Naive thymus-derived CD4-positive, alpha-beta T cell (primary cell): ENCODE measurements at regions not wholly inside any gene's neighbourhood (a gene's known extent, or its start where the extent isn't known, plus 50 kb on each side); places are given as distances from the start of the nearest gene placed in this dataset.
A peak's percentile ranks its signal among the peaks of the same experiment; 100 is the strongest.

Source experiments
- ATAC-seq: fragments of 150-1000 bp; cut with Tn5 transposase; 2 replicates; pipeline ENCODE4 v1.10.0; 2021; ENCODE audit warnings: mild to moderate bottlenecking, moderate library complexity
- CTCF ChIA-PET: fragments of 350-600 bp; sonication (Branson Sonifier 250); formaldehyde crosslinking; loops from one replicate; lab custom pipeline; 2021; ENCODE audit warnings: antibody characterized with exemption; lab: Charles Lee
- POLR2A ChIA-PET: fragments of 350-600 bp; sonication (Branson Sonifier 250); formaldehyde crosslinking; loops from one replicate; lab custom pipeline; 2021; ENCODE audit warnings: antibody characterized with exemption, inconsistent platforms; lab: Charles Lee
- DNase-seq, 9 donors: peaks; one replicate each; pipeline versions ENCODE4 v3.0.0 to v3.0.0-alpha.2; 2020 to 2022; ENCODE audit warnings: mixed read lengths in 1 of 9
- H3K27ac ChIP-seq: one replicate; pipeline ENCODE4 v1.7.0; 2013; ENCODE audit warnings: mild to moderate bottlenecking, low read depth, low read length, moderate library complexity
- H3K27me3 ChIP-seq, 2 donors: one replicate each; pipeline ENCODE4 v1.7.0; 2013; ENCODE audit warnings: low read length in 2 of 2, mild to moderate bottlenecking in 2 of 2, moderate library complexity in 2 of 2; ENCODE audit not compliant: control insufficient read depth in 2 of 2, insufficient read depth in 2 of 2
- H3K36me3 ChIP-seq, 3 experiments: 1 replicate in 2 of 3; 2 replicates in 1 of 3; pipeline ENCODE4 v1.7.0; 2013; ENCODE audit warnings: low read length in 3 of 3, mild to moderate bottlenecking in 3 of 3, moderate library complexity in 1 of 3; ENCODE audit not compliant: insufficient read depth in 3 of 3, control insufficient read depth in 2 of 3
- H3K4me1 ChIP-seq, 2 donors: one replicate each; pipeline ENCODE4 v1.7.0; 2013; ENCODE audit warnings: low read length in 2 of 2, mild to moderate bottlenecking in 2 of 2, moderate library complexity in 1 of 2; ENCODE audit not compliant: control insufficient read depth in 2 of 2, insufficient read depth in 2 of 2
- H3K4me3 ChIP-seq: 2 replicates; pipeline ENCODE4 v1.7.0; 2013; ENCODE audit warnings: mild to moderate bottlenecking, low read length
- H3K9me3 ChIP-seq, 3 experiments: 1 replicate in 2 of 3; 2 replicates in 1 of 3; pipeline ENCODE4 v1.7.0; 2013; ENCODE audit warnings: low read length in 3 of 3; ENCODE audit not compliant: control insufficient read depth in 2 of 3
- H3K27ac Mint-ChIP-seq, 9 donors: one replicate each; pipeline ENCODE4 v1.8.0; 2020 to 2022; ENCODE audit warnings: mixed read lengths in 9 of 9, mild to moderate bottlenecking in 8 of 9, moderate library complexity in 5 of 9, inconsistent platforms in 2 of 9
- H3K27me3 Mint-ChIP-seq, 5 donors: one replicate each; pipeline ENCODE4 v1.8.0; 2021 to 2022; ENCODE audit warnings: mixed read lengths in 5 of 5, mild to moderate bottlenecking in 1 of 5
- H3K36me3 Mint-ChIP-seq, 5 donors: one replicate each; pipeline ENCODE4 v1.8.0; 2020 to 2022; ENCODE audit warnings: mixed read lengths in 5 of 5, mild to moderate bottlenecking in 3 of 5, inconsistent platforms in 1 of 5
- H3K4me1 Mint-ChIP-seq, 7 donors: one replicate each; pipeline ENCODE4 v1.8.0; 2020 to 2022; ENCODE audit warnings: mixed read lengths in 7 of 7, mild to moderate bottlenecking in 3 of 7, inconsistent platforms in 1 of 7
- H3K4me3 Mint-ChIP-seq, 10 donors: one replicate each; pipeline ENCODE4 v1.8.0; 2020 to 2022; ENCODE audit warnings: mild to moderate bottlenecking in 10 of 10, mixed read lengths in 10 of 10, moderate library complexity in 6 of 10, inconsistent platforms in 2 of 10
- H3K9me3 Mint-ChIP-seq, 11 donors: one replicate each; pipeline ENCODE4 v1.8.0; 2020 to 2022; ENCODE audit warnings: mixed read lengths in 11 of 11, mild to moderate bottlenecking in 4 of 11, inconsistent platforms in 1 of 11, moderate library complexity in 1 of 11
- intact Hi-C, 2 donors: fragments of 100-400 bp; cut with micrococcal nuclease; formaldehyde crosslinking; loops; one replicate each; pipeline ENCODE4 v1.15.1; 2023

- no peaks in the 10 kb centered on the region for H3K9me3 ChIP-seq
- ATAC-seq: no peak
- intact Hi-C loops: loop anchor here in 1 of 2 donors (1.0 to 10.0 kb wide), 3 partner anchors 11 to 175 kb away; partner anchors contain the start of gene PDCL3
- peak overlapping the region in 1 of 9 donors; percentile 43 for H3K27ac Mint-ChIP-seq
- CTCF ChIA-PET: interaction anchor here (0.7 kb wide), 1 partner anchor 328 kb away, joined by 3 read pairs; no protein-coding TSS in a partner anchor
- no peak overlapping the region for H3K4me3 ChIP-seq
- H3K36me3 Mint-ChIP-seq: peaks cover 0 to 2% (median 0%) of the 10 kb centered on the region in 5 donors
- peaks cover 0 to 6% (median 0%) of the 10 kb centered on the region in 11 donors for H3K9me3 Mint-ChIP-seq
- peaks cover 0 to 32% (median 0%) of the 10 kb centered on the region in 5 donors for H3K27me3 Mint-ChIP-seq
- H3K4me3 Mint-ChIP-seq: no peak overlapping the region
- DNase-seq: no peak
- peaks cover 6 to 30% of the 10 kb centered on the region in 2 donors for H3K4me1 ChIP-seq
- no peak overlapping the region for H3K27ac ChIP-seq
- POLR2A ChIA-PET: interaction anchor here (0.7 kb wide), 1 partner anchor 59 kb away, joined by 3 read pairs; no protein-coding TSS in a partner anchor
- H3K27me3 ChIP-seq: no peaks in the 10 kb centered on the region
- peaks cover 20 to 49% (median 48%) of the 10 kb centered on the region in 7 donors for H3K4me1 Mint-ChIP-seq
- no peaks in the 10 kb centered on the region for H3K36me3 ChIP-seq
Observed at GRCh38 chr2:100639588-100640390, 77.0 kb downstream of the PDCL3 start.

GRCh38 chr2:100640431-100641124 is 77.8 kb downstream of the PDCL3 start:
- Histone ChIP-seq H3K4me3 (no peak overlapping the region), H3K27ac (no peak overlapping the region), H3K4me1 (peaks cover 9 to 37% of the 10 kb centered on the region in 2 donors), H3K27me3 (no peaks in the 10 kb centered on the region), H3K9me3 (no peaks in the 10 kb centered on the region), H3K36me3 (no peaks in the 10 kb centered on the region)
- DNase-seq (no peak), ATAC-seq (no peak)
- CTCF ChIA-PET: interaction anchor here (0.7 to 2.0 kb wide), 2 partner anchors 31 to 327 kb away, joined by 3 to 6 read pairs; no protein-coding TSS in a partner anchor
- POLR2A ChIA-PET: interaction anchor here (0.7 to 5.0 kb wide), 2 partner anchors 10 to 60 kb away, joined by 3 to 25 read pairs; no protein-coding TSS in a partner anchor
- intact Hi-C loops: loop anchor here in 1 of 2 donors (1.0 to 10.0 kb wide), 3 partner anchors 10 to 174 kb away; partner anchors contain the start of gene PDCL3
- peaks cover 0 to 31% (median 0%) of the 10 kb centered on the region in 5 donors for H3K27me3 Mint-ChIP-seq
- peaks cover 0 to 6% (median 0%) of the 10 kb centered on the region in 11 donors for H3K9me3 Mint-ChIP-seq
- H3K36me3 Mint-ChIP-seq: peaks cover 0 to 2% (median 0%) of the 10 kb centered on the region in 5 donors
- H3K4me1 Mint-ChIP-seq: peaks cover 25 to 57% (median 56%) of the 10 kb centered on the region in 7 donors
- H3K4me3 Mint-ChIP-seq: peak overlapping the region in 1 of 10 donors; percentile 1
- H3K27ac Mint-ChIP-seq: peak overlapping the region in 2 of 9 donors; percentile 43 to 65

GRCh38 chr2:100641125-100641435 is 78.3 kb downstream of the PDCL3 start:
- H3K4me1 Mint-ChIP-seq: peaks cover 28 to 62% (median 60%) of the 10 kb centered on the region in 7 donors
- POLR2A ChIA-PET: interaction anchor here (1.7 to 5.0 kb wide), 3 partner anchors 11 to 63 kb away, joined by 4 to 25 read pairs (median 11); no protein-coding TSS in a partner anchor

GRCh38 chr2:100642425-100642824 is 79.6 kb downstream of the PDCL3 start:
- Histone ChIP-seq H3K27me3 (no peaks in the 10 kb centered on the region), H3K4me3 (no peak overlapping the region), H3K36me3 (no peaks in the 10 kb centered on the region), H3K27ac (no peak overlapping the region), H3K4me1 (peaks cover 9 to 41% of the 10 kb centered on the region in 2 donors), H3K9me3 (no peaks in the 10 kb centered on the region)
- peaks cover 0 to 18% (median 0%) of the 10 kb centered on the region in 5 donors for H3K27me3 Mint-ChIP-seq
- ATAC-seq (no peak), DNase-seq (no peak)
- intact Hi-C loops: loop anchor here in 1 of 2 donors (5.0 to 10.0 kb wide), 2 partner anchors 80 to 172 kb away; partner anchors contain the start of gene PDCL3
- H3K27ac Mint-ChIP-seq: peak overlapping the region in 3 of 9 donors; percentile 13 to 88 (median 25)
- H3K4me3 Mint-ChIP-seq: no peak overlapping the region
- peaks cover 0 to 6% (median 0%) of the 10 kb centered on the region in 11 donors for H3K9me3 Mint-ChIP-seq
- H3K4me1 Mint-ChIP-seq: peaks cover 28 to 73% (median 69%) of the 10 kb centered on the region in 7 donors
- ChIA-PET CTCF (interaction anchor here (1.2 to 2.0 kb wide), 3 partner anchors 10 to 32 kb away, joined by 3 to 6 read pairs (median 4); no protein-coding TSS in a partner anchor), POLR2A (interaction anchor here (1.0 to 5.0 kb wide), 7 partner anchors 10 to 62 kb away, joined by 3 to 25 read pairs (median 5); no protein-coding TSS in a partner anchor)
- peaks cover 0 to 3% (median 0%) of the 10 kb centered on the region in 5 donors for H3K36me3 Mint-ChIP-seq

More at GRCh38 chr2:100641125-100641435, 78.3 kb downstream of the PDCL3 start:
- Mint-ChIP-seq H3K36me3 (peaks cover 0 to 3% (median 0%) of the 10 kb centered on the region in 5 donors), H3K4me3 (no peak overlapping the region), H3K27me3 (peaks cover 0 to 29% (median 0%) of the 10 kb centered on the region in 5 donors), H3K27ac (peak overlapping the region in 1 of 9 donors; percentile 65), H3K9me3 (peaks cover 0 to 6% (median 0%) of the 10 kb centered on the region in 11 donors)
- Histone ChIP-seq H3K4me1 (peaks cover 9 to 41% of the 10 kb centered on the region in 2 donors), H3K36me3 (no peaks in the 10 kb centered on the region), H3K4me3 (no peak overlapping the region), H3K27ac (no peak overlapping the region), H3K27me3 (no peaks in the 10 kb centered on the region), H3K9me3 (no peaks in the 10 kb centered on the region)
- DNase-seq (no peak), ATAC-seq (no peak)
- intact Hi-C loops: loop anchor here in 1 of 2 donors (5.0 to 10.0 kb wide), 2 partner anchors 79 to 174 kb away; partner anchors contain the start of gene PDCL3
- CTCF ChIA-PET: interaction anchor here (0.6 to 2.0 kb wide), 2 partner anchors 14 to 31 kb away, joined by 4 to 6 read pairs; no protein-coding TSS in a partner anchor

- ATAC-seq: no peak
- H3K27ac Mint-ChIP-seq: peak overlapping the region in 8 of 9 donors; percentile 66 to 92 (median 83)
- H3K36me3 Mint-ChIP-seq: peaks cover 0 to 9% (median 5%) of the 10 kb centered on the region in 5 donors
- Histone ChIP-seq H3K36me3 (no peaks in the 10 kb centered on the region), H3K4me1 (peaks cover 9 to 41% of the 10 kb centered on the region in 2 donors), H3K27ac (no peak overlapping the region), H3K4me3 (no peak overlapping the region), H3K27me3 (no peaks in the 10 kb centered on the region), H3K9me3 (no peaks in the 10 kb centered on the region)
- H3K27me3 Mint-ChIP-seq: peaks cover 0 to 9% (median 0%) of the 10 kb centered on the region in 5 donors
- POLR2A ChIA-PET: interaction anchor here (0.7 to 5.0 kb wide), 12 partner anchors 8 to 359 kb away, joined by 3 to 25 read pairs (median 4); partner anchors contain the start of gene RPL31
- intact Hi-C loops: loop anchor here in 1 of 2 donors (5.0 to 10.0 kb wide), 2 partner anchors 81 to 171 kb away; partner anchors contain the start of gene PDCL3
- peak in 1 of 9 donors; percentile 53 for DNase-seq
- CTCF ChIA-PET: interaction anchor here (0.8 to 1.7 kb wide), 4 partner anchors 11 to 290 kb away, joined by 3 to 4 read pairs (median 4); no protein-coding TSS in a partner anchor
- peak overlapping the region in 7 of 10 donors; percentile 7 to 95 (median 74) for H3K4me3 Mint-ChIP-seq
- H3K9me3 Mint-ChIP-seq: peaks cover 0 to 13% (median 4%) of the 10 kb centered on the region in 11 donors
- H3K4me1 Mint-ChIP-seq: peaks cover 26 to 82% (median 76%) of the 10 kb centered on the region in 7 donors
Observed at GRCh38 chr2:100643467-100643866, 80.7 kb downstream of the PDCL3 start.
